ENCODE measurements at regions not wholly inside any gene's neighbourhood (a gene's known extent, or its start where the extent isn't known, plus 50 kb on each side); places are given as distances from the start of the nearest gene placed in this dataset.
"Not testable (repeated sequence)": the region's sequence is repeated elsewhere in the genome, so short reads cannot be mapped to it uniquely, and the experiment has no call there.

DNA sequence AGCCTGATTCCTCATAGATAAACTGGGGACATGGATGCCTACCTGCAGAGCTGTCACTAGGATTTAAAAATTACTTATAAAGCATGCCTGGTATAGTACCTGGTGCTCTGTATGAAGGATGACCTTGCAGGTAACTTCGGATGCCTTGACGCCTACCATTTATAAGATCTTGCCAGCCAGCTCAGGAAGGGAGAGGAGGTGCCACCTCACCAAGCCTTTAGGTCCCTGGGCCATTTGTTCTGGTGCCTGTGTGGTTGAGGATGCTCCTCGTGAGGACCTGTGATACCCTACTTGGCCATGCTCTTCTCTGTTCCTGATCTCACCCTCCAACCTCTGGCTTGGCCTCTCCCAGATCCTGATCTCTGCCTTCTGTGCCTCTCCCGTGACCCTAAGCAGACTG is 85.2 kb downstream of the FDX1 start:
- no peak for DNase-seq

DNA sequence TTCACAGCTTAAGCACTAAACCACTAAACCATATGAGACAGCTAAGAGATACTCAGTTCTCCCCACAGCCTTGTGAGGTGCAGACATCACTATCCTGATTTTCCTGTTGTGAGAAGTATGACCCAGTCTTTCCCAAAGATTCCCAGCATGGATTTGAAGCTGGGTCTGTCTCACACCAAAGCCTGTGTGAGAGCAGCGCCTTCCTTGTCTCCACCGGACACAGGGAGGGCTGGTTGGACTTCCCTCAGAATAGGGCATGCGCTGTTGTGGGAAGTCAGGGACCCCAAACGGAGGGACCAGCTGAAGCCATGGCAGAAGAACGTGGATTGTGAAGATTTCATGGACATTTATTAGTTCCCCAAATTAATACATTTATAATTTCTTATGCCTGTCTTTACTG is 87.6 kb downstream of the FDX1 start:
- DNase-seq, result not testable (repeated sequence)

DNA sequence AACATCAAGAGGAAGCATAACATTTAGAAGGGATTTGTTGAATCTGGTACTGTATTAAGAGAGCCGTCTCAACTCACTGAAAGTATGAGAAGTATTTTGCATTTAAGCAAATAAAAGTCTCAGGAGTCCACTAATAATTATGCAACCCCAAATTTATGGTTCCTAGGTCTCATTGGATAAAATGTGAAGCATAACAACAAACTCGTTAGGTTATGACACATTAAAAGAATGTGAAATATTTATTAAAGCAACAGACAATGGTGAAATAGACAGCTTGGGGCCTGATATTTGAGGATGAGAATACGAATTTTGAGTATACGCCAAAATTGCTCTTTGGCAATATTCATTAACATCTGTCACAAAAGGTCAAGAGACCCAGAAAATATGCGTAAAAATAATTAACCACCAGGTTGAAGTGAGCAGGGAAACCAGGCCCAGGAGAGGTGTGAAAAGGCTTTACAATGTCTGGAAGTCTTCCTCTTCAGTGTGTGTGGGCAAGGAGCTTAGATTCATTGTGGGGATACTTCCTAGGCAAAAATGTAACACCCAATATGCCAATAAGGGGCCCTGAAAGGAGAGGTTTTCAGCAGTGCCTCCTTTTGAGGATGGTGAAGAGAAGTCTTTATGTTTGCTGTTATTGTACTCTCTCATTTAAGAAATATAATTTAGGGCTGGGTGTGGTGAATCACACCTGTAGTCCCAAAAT is 89.2 kb downstream of the FDX1 start:
- DNase-seq, result no peak

DNA sequence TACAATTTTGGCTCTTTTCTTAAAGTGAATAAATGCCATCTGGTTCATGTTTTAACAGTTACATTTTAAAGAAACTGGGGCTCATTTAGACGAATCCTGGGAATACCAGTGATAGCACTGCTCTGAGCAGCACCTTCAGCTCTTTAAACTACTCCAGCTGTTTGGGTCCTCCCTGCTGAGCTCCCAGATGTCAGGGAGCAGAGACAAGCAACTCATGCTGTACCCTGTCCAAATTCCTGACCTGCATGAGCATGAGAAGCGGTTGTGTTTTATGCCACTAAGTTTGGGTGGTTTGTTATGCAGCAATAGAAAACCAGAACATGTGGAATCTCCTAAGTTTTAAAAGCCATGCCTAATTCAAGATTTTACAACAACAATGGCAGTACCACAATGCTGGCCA is 90.0 kb downstream of the FDX1 start:
- DNase-seq, result no peak

DNA sequence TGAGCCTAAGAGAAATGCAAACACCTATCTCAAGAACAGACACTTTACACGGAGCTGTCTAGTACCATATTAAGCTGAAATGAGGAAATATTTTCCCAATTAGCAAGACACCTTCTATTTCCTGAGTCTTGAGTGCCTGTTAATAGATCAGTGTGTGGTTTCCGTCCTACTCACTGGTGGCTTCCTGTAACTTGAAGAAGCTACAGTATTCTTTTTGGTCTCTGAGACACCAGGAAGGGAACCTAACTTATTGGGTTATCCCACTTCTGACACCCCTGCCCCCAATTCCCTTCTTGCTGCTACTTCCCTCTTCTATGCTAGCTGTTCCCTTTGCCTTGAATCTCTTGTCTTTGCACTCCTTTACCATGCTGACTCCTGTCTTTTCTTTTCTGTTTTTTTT is 92.7 kb downstream of the FDX1 start:
- no peak for DNase-seq

DNA sequence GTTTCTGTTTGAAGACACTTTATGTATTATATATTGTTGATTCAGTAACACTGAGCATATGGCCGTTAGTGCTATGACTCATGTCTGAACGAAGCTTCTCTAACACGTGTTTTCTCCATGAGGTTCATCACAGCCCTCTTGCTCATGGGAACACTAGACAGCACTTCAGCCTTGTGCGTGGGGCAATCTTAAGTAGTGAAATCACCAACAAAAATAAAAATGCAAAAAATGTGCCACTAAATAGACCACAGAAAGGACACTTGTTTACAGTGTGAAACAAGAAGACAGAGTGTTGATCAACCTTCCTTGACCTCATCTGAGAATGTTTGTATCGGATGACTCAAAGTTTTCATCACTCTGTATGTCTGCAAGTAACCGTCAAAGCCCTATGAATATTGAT is 94.5 kb downstream of the FDX1 start:
- DNase-seq, result no peak

DNA sequence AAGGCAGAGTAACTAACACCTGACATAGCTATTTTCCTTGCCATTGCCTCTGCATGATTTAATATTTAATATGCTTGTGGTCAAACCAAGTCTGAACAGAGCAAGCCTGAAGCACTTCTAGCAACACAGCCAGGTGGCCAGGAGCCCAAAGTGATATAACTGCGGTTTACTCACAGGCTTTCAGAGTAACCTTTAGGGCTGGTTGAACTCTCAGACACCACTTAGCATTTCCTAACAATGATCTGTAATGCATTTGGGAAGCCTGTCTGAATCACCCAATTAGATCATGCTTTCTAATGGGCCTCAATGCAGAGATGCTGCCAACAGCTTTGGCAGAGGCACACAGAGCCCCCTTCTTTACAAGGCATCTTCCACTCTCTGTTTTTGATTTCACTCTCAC is 96.1 kb downstream of the FDX1 start:
- peak; percentile 19 for DNase-seq

DNA sequence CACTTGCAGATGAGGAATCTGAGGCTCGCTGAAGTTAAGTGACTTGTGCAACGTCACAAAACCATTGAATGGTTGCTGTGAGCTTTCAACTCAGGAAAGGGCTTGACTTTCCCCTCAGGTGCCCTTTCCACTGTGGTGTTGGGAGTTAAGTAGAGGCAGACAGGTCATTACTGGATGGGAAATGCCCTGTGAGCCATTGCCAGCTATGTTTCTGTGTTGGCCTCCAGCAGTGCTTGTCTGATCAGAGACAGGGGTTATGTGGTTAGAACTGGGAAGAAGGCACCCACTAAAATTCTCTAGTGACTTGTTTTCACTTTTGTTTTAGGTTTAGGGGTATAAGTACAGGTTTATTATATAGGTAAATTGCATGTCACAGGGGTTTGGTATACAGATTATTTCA is 96.6 kb downstream of the FDX1 start:
- DNase-seq, result no peak

All from NCI-H1436 (cell line).